ENCODE measurements at regions not wholly inside any gene's neighbourhood (a gene's known extent, or its start where the extent isn't known, plus 50 kb on each side); places are given as distances from the start of the nearest gene placed in this dataset.

DNA sequence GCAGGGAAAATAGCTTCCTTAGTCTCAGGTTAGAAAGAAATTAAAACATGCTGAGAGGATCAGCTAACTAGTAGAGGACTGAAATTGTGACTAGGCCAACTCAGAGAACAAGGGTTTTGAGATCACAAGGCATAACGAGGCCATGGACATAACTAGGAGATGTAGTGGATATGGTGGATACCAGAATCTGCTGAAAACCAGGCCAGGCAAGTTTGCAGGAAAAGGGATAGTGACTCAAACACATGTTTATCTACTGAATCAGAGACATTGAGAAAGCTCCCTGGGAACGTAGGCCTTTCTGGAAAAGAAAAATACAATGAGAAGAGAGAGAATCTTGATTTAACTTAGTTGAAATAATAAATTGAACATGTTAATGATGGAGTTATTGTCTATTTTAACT lies 326.5 kb upstream of the GBE1 start:
- TF ChIP-seq IFI16 (CRISPR knock-in tag; IDR thresholded peaks at IDR 0.05) (no peak), RAD51 (IDR thresholded peaks at IDR 0.05; ENCODE audit: borderline replicate concordance, low read depth) (no peak), TEAD4 (IDR thresholded peaks at IDR 0.05; ENCODE audit: low read length) (no peak), TEAD4 (CRISPR knock-in tag; IDR thresholded peaks at IDR 0.05; ENCODE audit: borderline replicate concordance) (no peak), GATAD2A (IDR thresholded peaks at IDR 0.05) (no peak), ZNF780A (CRISPR knock-in tag; IDR thresholded peaks at IDR 0.05) (no peak), ZNF280B (CRISPR knock-in tag; IDR thresholded peaks at IDR 0.05) (no peak), MAX (CRISPR knock-in tag; IDR thresholded peaks at IDR 0.05) (no peak), MCM3 (IDR thresholded peaks at IDR 0.05) (no peak), ETV6 (IDR thresholded peaks at IDR 0.05; ENCODE audit: borderline replicate concordance in 1 of 2, low read depth in 2 of 2, low read length in 1 of 2) (no peak), ETV6 (CRISPR knock-in tag; IDR thresholded peaks at IDR 0.05; ENCODE audit: borderline replicate concordance) (no peak), ZNF133 (CRISPR knock-in tag; IDR thresholded peaks at IDR 0.05) (no peak), FOXJ2 (tag; IDR thresholded peaks at IDR 0.05) (no peak), ZFP30 (CRISPR knock-in tag; IDR thresholded peaks at IDR 0.05; ENCODE audit: borderline replicate concordance) (no peak), ELF4 (CRISPR knock-in tag; IDR thresholded peaks at IDR 0.05) (no peak), GTF2A2 (tag; IDR thresholded peaks at IDR 0.05) (no peak)
- TF ChIP-seq, protein P1, sequence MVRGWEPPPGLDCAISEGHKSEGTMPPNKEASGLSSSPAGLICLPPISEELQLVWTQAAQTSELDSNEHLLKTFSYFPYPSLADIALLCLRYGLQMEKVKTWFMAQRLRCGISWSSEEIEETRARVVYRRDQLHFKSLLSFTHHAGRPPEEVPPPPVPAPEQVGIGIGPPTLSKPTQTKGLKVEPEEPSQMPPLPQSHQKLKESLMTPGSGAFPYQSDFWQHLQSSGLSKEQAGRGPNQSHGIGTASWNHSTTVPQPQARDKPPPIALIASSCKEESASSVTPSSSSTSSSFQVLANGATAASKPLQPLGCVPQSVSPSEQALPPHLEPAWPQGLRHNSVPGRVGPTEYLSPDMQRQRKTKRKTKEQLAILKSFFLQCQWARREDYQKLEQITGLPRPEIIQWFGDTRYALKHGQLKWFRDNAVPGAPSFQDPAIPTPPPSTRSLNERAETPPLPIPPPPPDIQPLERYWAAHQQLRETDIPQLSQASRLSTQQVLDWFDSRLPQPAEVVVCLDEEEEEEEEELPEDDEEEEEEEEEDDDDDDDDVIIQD (CRISPR knock-in tag; IDR thresholded peaks at IDR 0.05) = no peak
- ChIA-PET CTCF (ENCODE audit: low intra/inter-chr PET ratio) (no interaction called here), POLR2A (no interaction called here)
- Histone ChIP-seq H3K4me3 (no peak overlapping the region), H3K36me3 (ENCODE audit: control insufficient read depth, insufficient read depth, low read length) (no peaks in the 10 kb centered on the region), H4K20me1 (replicated peaks; ENCODE audit: control insufficient read depth, insufficient read depth, low read length) (no peaks in the 10 kb centered on the region), H3K79me2 (ENCODE audit: control insufficient read depth, insufficient read depth, low read length) (no peaks in the 10 kb centered on the region), H3K9me3 (replicated peaks; ENCODE audit: control insufficient read depth, insufficient read depth, low read depth, low read length) (no peaks in the 10 kb centered on the region), H3K4me1 (replicated peaks in 1 of 2; ENCODE audit: control insufficient read depth in 2 of 2, insufficient read depth in 2 of 2, low read length in 2 of 2) (no peaks in the 10 kb centered on the region), H3K4me2 (ENCODE audit: insufficient read depth, low read length) (no peak overlapping the region), H3K9me1 (ENCODE audit: control insufficient read depth, insufficient read depth, low read length) (no peaks in the 10 kb centered on the region), H3K9ac (ENCODE audit: insufficient read depth in 1 of 2, low read depth in 2 of 2, low read length in 2 of 2) (no peak overlapping the region), H3K27ac (ENCODE audit: extremely low read depth, low read depth, low read length) (no peak overlapping the region), H3K27me3 (ENCODE audit: control insufficient read depth in 2 of 2, insufficient read depth in 2 of 2, low read length in 2 of 2) (no peaks in the 10 kb centered on the region), H2AFZ (ENCODE audit: low read depth, low read length) (no peak overlapping the region)
- FAIRE-seq = no peak
- no peak for ATAC-seq
- WGBS (ENCODE audit: insufficient coverage, low coverage, missing lambda C conversion rate) = 0% methylated on average over 2 of the region's 2 CpGs
- in situ Hi-C loops (cut with MboI) (no loop called here), intact Hi-C loops (cut with micrococcal nuclease) (no loop called here)
- BruUV-seq (replicated peaks) = no TSS peak
- no peak for DNase-seq (ENCODE audit: extremely low read depth in 1 of 4, low spot score in 3 of 4)
